SU-DHL-6 (cell line): ENCODE measurements at regions not wholly inside any gene's neighbourhood (a gene's known extent, or its start where the extent isn't known, plus 50 kb on each side); places are given as distances from the start of the nearest gene placed in this dataset.

Experiments
- CTCF ChIP-seq: fragments of 200-600 bp; sonication (generic); IDR thresholded peaks from one replicate; pipeline ENCODE4 v1.5.1; 2017; ENCODE audit warnings: antibody characterized with exemption, mild to moderate bottlenecking, low read length, moderate library complexity; ENCODE audit not compliant: insufficient read depth, poor library complexity, severe bottlenecking
- EZH2phosphoT487 ChIP-seq: fragments of 200-600 bp; sonication (generic), shearing (Covaris generic); conservative IDR thresholded peaks from 2 replicates; pipeline ENCODE4 v1.6.1; 2018; ENCODE audit warnings: mild to moderate bottlenecking, antibody characterized with exemption, low read length, moderate library complexity, mixed read lengths

GRCh38 chr5:125883223-125883622, 540.0 kb upstream of the GRAMD2B start:
- no peak for TF ChIP-seq CTCF
- no peak for TF ChIP-seq EZH2phosphoT487
